GM12878 (cell line): ENCODE measurements at regions not wholly inside any gene's neighbourhood (a gene's known extent, or its start where the extent isn't known, plus 50 kb on each side); places are given as distances from the start of the nearest gene placed in this dataset.

Experiments
- ATAC-seq: fragments of 200-7000 bp; cut with Tn5 transposase; 3 replicates; pipeline ENCODE4 v1.9.1; 2020; ENCODE audit warnings: mild to moderate bottlenecking, moderate library complexity
- BruUV-seq: library from RNA; stranded (reverse); fragments of 400-500 nt; replicated peaks from 2 replicates; lab custom pipeline; 2021; lab: Mats Ljungman, UMichigan
- CTCF ChIA-PET: fragments of 300-600 bp; sonication (Branson Sonifier 250); formaldehyde crosslinking; extraction: SDS; loops from one replicate; lab custom pipeline; 2021; ENCODE audit warnings: inconsistent platforms; lab: Yijun Ruan, JAX
- POLR2A ChIA-PET: fragments of 350-600 bp; formaldehyde crosslinking; extraction: SDS; loops from one replicate; lab custom pipeline; 2021; ENCODE audit warnings: inconsistent platforms; lab: Charles Lee
- RAD21 ChIA-PET: fragments of 300-600 bp; sonication (Branson Sonifier 250); formaldehyde crosslinking; loops from one replicate; lab custom pipeline; 2023; ENCODE audit warnings: antibody characterized with exemption; ENCODE audit not compliant: unreplicated experiment; lab: Charles Lee
- SMC1A ChIA-PET: fragments of 300-600 bp; sonication (Branson Sonifier 250); formaldehyde crosslinking; loops from one replicate; lab custom pipeline; 2023; ENCODE audit not compliant: unreplicated experiment, uncharacterized antibody; lab: Charles Lee
- DNase-seq: peaks from one replicate; pipeline ENCODE4 v3.0.0-alpha.2; 2011; ENCODE audit warnings: low read depth, low spot score
- FAIRE-seq: peaks from 3 replicates; lab custom pipeline; 2011; peaks lifted over from hg19 to GRCh38; lab: Jason Lieb, UNC
- H2AFZ ChIP-seq: 2 replicates; pipeline ENCODE4 v1.6.0; 2011; ENCODE audit warnings: low read depth, low read length, control low read depth; ENCODE audit not compliant: control insufficient read depth
- H3K27ac ChIP-seq: 2 replicates; pipeline ENCODE4 v1.5.1; 2011; ENCODE audit warnings: control low read depth; ENCODE audit not compliant: control insufficient read depth, insufficient read depth
- H3K27me3 ChIP-seq, 2 experiments: replicated peaks in 1 of 2; 2 replicates each; pipeline versions ENCODE4 v1.6.0 to v1.6.1; 2011; ENCODE audit warnings: low read length in 1 of 2; ENCODE audit not compliant: control insufficient read depth in 2 of 2, insufficient read depth in 2 of 2
- H3K36me3 ChIP-seq, 2 experiments: 2 replicates each; pipeline ENCODE4 v1.5.1; 2011; ENCODE audit warnings: low read length in 1 of 2; ENCODE audit not compliant: control insufficient read depth in 2 of 2, insufficient read depth in 2 of 2
- H3K4me1 ChIP-seq: 2 replicates; pipeline ENCODE4 v1.6.1; 2011; ENCODE audit warnings: mild to moderate bottlenecking, low read length, moderate library complexity, mixed read lengths; ENCODE audit not compliant: control insufficient read depth, insufficient read depth
- H3K4me2 ChIP-seq: 2 replicates; pipeline ENCODE4 v1.6.0; 2011; ENCODE audit warnings: control low read depth; ENCODE audit not compliant: control insufficient read depth, insufficient read depth
- H3K4me3 ChIP-seq: fragments of 200-600 bp; sonication (generic); 2 replicates; pipeline ENCODE4 v1.5.1; 2016
- H3K79me2 ChIP-seq: 2 replicates; pipeline ENCODE4 v1.6.0; 2011; ENCODE audit warnings: low read length; ENCODE audit not compliant: control insufficient read depth, insufficient read depth
- H3K9ac ChIP-seq: 2 replicates; pipeline ENCODE4 v1.8.0; 2011; ENCODE audit warnings: low read length, control low read depth, mixed read lengths; ENCODE audit not compliant: control insufficient read depth, insufficient read depth
- H3K9me3 ChIP-seq: replicated peaks from 3 replicates; pipeline ENCODE4 v1.5.1; 2011; ENCODE audit warnings: mild to moderate bottlenecking, low read length; ENCODE audit not compliant: control insufficient read depth, insufficient read depth
- H4K20me1 ChIP-seq: 2 replicates; pipeline ENCODE4 v1.6.0; 2011; ENCODE audit not compliant: control insufficient read depth, insufficient read depth
- CBFB ChIP-seq: IDR thresholded peaks from 2 replicates; pipeline ENCODE4 v1.6.1; 2016; ENCODE audit warnings: antibody characterized with exemption, low read depth
- NR2C2 ChIP-seq: IDR thresholded peaks from 2 replicates; pipeline ENCODE4 v1.6.1; 2011; ENCODE audit warnings: borderline replicate concordance, low read depth; ENCODE audit not compliant: control insufficient read depth, insufficient read length
- SIN3A ChIP-seq: IDR thresholded peaks from 2 replicates; pipeline ENCODE4 v1.6.1; 2012; ENCODE audit warnings: low read depth, low read length, improper control_type of control experiment
- SP1 ChIP-seq: IDR thresholded peaks from one replicate; pipeline ENCODE4 v1.6.1; 2011; ENCODE audit warnings: low read depth, low read length
- WRNIP1 ChIP-seq: IDR thresholded peaks from 2 replicates; pipeline ENCODE4 v1.6.1; 2011; ENCODE audit warnings: low read depth, low read length, improper control_type of control experiment, borderline replicate concordance
- YBX1 ChIP-seq: fragments of 450-650 bp; IDR thresholded peaks from 2 replicates; pipeline ENCODE4 v1.6.1; 2016; ENCODE audit warnings: antibody characterized with exemption
- ZBED1 ChIP-seq: IDR thresholded peaks from 2 replicates; pipeline ENCODE4 v1.6.1; 2016; ENCODE audit warnings: borderline replicate concordance
- ZNF592 ChIP-seq: fragments of 450-650 bp; IDR thresholded peaks from 2 replicates; pipeline ENCODE4 v1.6.1; 2017; ENCODE audit warnings: mild to moderate bottlenecking, moderate library complexity
- WGBS: methylation state at CpG from one replicate; pipeline ENCODE4 v1.1.6; 2016; ENCODE audit warnings: low lambda C conversion rate; ENCODE audit not compliant: insufficient replicate concordance, insufficient coverage; ENCODE audit errors: missing lambda C conversion rate; 5-methylcytosine and 5-hydroxymethylcytosine counted together
- in situ Hi-C: fragments of 300-500 bp; cut with MboI; formaldehyde crosslinking; loops from 9 replicates; pipeline ENCODE4 v1.14.3; 2018; ENCODE audit warnings: mixed read lengths
- intact Hi-C: fragments of 100-400 bp; cut with micrococcal nuclease; formaldehyde crosslinking; loops from one replicate; pipeline ENCODE4 v1.14.2; 2022; ENCODE audit not compliant: unreplicated experiment
- TF ChIP-seq, protein P1 (sequence below): fragments of 450-650 bp; formaldehyde crosslinking; IDR thresholded peaks from 2 replicates; pipeline ENCODE4 v1.5.0; 2022; ENCODE audit warnings: mild to moderate bottlenecking, missing genetic modification characterization
- TF ChIP-seq, protein P2 (sequence below): fragments of 450-650 bp; formaldehyde crosslinking; IDR thresholded peaks from 2 replicates; pipeline ENCODE4 v1.4.0; 2020; ENCODE audit warnings: mild to moderate bottlenecking, moderate library complexity
- TF ChIP-seq, protein P3 (sequence below): fragments of 450-650 bp; conservative IDR thresholded peaks from 2 replicates; pipeline ENCODE4 v1.6.1; 2017; ENCODE audit warnings: mild to moderate bottlenecking, moderate library complexity

GRCh38 chr6:41459738-41460137 is 86.4 kb upstream of the FOXP4 start:
- Histone ChIP-seq H3K27ac (no peak overlapping the region), H3K9ac (no peak overlapping the region), H3K4me1 (no peaks in the 10 kb centered on the region), H4K20me1 (no peaks in the 10 kb centered on the region), H3K4me2 (no peak overlapping the region), H3K36me3 (no peaks in the 10 kb centered on the region), H3K4me3 (no peak overlapping the region), H3K9me3 (no peaks in the 10 kb centered on the region), H3K79me2 (no peaks in the 10 kb centered on the region), H2AFZ (no peak overlapping the region), H3K27me3 (peaks cover 2 to 4% of the 10 kb centered on the region in 2 experiments; a peak in 2 of 4 replicates)
- in situ Hi-C loops (loop anchor here (5.0 kb wide), 1 partner anchor 133 kb away; no protein-coding TSS in a partner anchor), intact Hi-C loops (loop anchor here (5.0 kb wide), 1 partner anchor 88 kb away; the partner anchor contains the start of gene FOXP4)
- CTCF ChIA-PET: interaction anchor here (0.9 to 7.6 kb wide), 8 partner anchors 12 to 132 kb away, joined by 3 to 117 read pairs (median 8); no protein-coding TSS in a partner anchor
- no peak for FAIRE-seq
- 85% methylated on average over 2 of the region's 2 CpGs for WGBS
- RAD21 ChIA-PET: interaction anchor here (1.1 to 6.4 kb wide), 5 partner anchors 34 to 142 kb away, joined by 3 to 57 read pairs (median 5); no protein-coding TSS in a partner anchor
- no TSS peak for BruUV-seq
- ATAC-seq: no peak
- SMC1A ChIA-PET: interaction anchor here (1.1 to 3.7 kb wide), 5 partner anchors 28 to 129 kb away, joined by 3 to 34 read pairs (median 5); no protein-coding TSS in a partner anchor
- POLR2A ChIA-PET: no interaction called here
- DNase-seq: no peak
- TF ChIP-seq CBFB (no peak), WRNIP1 (no peak), ZNF592 (no peak), NR2C2 (no peak), ZBED1 (no peak), SP1 (no peak), SIN3A (no peak), YBX1 (no peak)
- TF ChIP-seq, protein P1, sequence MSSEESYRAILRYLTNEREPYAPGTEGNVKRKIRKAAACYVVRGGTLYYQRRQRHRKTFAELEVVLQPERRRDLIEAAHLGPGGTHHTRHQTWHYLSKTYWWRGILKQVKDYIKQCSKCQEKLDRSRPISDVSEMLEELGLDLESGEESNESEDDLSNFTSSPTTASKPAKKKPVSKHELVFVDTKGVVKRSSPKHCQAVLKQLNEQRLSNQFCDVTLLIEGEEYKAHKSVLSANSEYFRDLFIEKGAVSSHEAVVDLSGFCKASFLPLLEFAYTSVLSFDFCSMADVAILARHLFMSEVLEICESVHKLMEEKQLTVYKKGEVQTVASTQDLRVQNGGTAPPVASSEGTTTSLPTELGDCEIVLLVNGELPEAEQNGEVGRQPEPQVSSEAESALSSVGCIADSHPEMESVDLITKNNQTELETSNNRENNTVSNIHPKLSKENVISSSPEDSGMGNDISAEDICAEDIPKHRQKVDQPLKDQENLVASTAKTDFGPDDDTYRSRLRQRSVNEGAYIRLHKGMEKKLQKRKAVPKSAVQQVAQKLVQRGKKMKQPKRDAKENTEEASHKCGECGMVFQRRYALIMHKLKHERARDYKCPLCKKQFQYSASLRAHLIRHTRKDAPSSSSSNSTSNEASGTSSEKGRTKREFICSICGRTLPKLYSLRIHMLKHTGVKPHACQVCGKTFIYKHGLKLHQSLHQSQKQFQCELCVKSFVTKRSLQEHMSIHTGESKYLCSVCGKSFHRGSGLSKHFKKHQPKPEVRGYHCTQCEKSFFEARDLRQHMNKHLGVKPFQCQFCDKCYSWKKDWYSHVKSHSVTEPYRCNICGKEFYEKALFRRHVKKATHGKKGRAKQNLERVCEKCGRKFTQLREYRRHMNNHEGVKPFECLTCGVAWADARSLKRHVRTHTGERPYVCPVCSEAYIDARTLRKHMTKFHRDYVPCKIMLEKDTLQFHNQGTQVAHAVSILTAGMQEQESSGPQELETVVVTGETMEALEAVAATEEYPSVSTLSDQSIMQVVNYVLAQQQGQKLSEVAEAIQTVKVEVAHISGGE: no peak
- TF ChIP-seq, protein P2, sequence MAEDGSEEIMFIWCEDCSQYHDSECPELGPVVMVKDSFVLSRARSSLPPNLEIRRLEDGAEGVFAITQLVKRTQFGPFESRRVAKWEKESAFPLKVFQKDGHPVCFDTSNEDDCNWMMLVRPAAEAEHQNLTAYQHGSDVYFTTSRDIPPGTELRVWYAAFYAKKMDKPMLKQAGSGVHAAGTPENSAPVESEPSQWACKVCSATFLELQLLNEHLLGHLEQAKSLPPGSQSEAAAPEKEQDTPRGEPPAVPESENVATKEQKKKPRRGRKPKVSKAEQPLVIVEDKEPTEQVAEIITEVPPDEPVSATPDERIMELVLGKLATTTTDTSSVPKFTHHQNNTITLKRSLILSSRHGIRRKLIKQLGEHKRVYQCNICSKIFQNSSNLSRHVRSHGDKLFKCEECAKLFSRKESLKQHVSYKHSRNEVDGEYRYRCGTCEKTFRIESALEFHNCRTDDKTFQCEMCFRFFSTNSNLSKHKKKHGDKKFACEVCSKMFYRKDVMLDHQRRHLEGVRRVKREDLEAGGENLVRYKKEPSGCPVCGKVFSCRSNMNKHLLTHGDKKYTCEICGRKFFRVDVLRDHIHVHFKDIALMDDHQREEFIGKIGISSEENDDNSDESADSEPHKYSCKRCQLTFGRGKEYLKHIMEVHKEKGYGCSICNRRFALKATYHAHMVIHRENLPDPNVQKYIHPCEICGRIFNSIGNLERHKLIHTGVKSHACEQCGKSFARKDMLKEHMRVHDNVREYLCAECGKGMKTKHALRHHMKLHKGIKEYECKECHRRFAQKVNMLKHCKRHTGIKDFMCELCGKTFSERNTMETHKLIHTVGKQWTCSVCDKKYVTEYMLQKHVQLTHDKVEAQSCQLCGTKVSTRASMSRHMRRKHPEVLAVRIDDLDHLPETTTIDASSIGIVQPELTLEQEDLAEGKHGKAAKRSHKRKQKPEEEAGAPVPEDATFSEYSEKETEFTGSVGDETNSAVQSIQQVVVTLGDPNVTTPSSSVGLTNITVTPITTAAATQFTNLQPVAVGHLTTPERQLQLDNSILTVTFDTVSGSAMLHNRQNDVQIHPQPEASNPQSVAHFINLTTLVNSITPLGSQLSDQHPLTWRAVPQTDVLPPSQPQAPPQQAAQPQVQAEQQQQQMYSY (CRISPR knock-in tag): no peak
- TF ChIP-seq, protein P3, sequence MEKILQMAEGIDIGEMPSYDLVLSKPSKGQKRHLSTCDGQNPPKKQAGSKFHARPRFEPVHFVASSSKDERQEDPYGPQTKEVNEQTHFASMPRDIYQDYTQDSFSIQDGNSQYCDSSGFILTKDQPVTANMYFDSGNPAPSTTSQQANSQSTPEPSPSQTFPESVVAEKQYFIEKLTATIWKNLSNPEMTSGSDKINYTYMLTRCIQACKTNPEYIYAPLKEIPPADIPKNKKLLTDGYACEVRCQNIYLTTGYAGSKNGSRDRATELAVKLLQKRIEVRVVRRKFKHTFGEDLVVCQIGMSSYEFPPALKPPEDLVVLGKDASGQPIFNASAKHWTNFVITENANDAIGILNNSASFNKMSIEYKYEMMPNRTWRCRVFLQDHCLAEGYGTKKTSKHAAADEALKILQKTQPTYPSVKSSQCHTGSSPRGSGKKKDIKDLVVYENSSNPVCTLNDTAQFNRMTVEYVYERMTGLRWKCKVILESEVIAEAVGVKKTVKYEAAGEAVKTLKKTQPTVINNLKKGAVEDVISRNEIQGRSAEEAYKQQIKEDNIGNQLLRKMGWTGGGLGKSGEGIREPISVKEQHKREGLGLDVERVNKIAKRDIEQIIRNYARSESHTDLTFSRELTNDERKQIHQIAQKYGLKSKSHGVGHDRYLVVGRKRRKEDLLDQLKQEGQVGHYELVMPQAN: no peak
